ENCODE measurements at regions not wholly inside any gene's neighbourhood (a gene's known extent, or its start where the extent isn't known, plus 50 kb on each side); places are given as distances from the start of the nearest gene placed in this dataset.

GRCh38 chr1:238861342-238862066 lies 524.9 kb upstream of the CHRM3 start:
- DNase-seq (ENCODE audit: low read depth, low spot score): no peak
- no peak overlapping the region for H3K9ac ChIP-seq (ENCODE audit: insufficient read length)
- no peak overlapping the region for H3K4me3 ChIP-seq
- H3K27ac ChIP-seq: no peak overlapping the region
- TF ChIP-seq EZH2 (IDR thresholded peaks at IDR 0.05): no peak
- no peak for TF ChIP-seq POLR2AphosphoS5 (IDR thresholded peaks at IDR 0.05; ENCODE audit: borderline replicate concordance, low read depth, low read length)
- no peak for TF ChIP-seq FOXP2 (optimal IDR thresholded peaks at IDR 0.05; ENCODE audit: control extremely low read depth, extremely low read length, insufficient read depth)
- H3K36me3 ChIP-seq (ENCODE audit: insufficient read depth, low read length): no peaks in the 10 kb centered on the region
- H3K9me3 ChIP-seq (ENCODE audit: low read depth, low read length): no peaks in the 10 kb centered on the region

DNA sequence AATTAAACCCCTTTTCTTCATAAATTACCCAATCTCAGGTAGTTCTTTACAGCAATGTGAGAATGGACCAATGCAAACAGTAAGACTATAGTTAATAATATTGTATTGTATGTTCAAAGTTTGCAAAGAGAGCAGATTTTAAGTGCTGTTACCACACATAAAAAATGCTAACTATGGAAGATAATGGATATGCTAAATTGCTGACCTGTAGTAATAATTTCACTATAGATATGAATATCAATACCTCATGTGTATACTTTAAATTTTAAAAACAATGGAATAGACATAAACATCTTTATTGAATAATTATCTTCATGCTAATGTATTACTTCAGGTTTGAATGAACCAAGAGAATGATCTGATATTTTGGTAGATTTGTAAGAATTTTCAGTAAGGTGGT lies 552.4 kb upstream of the CHRM3 start:
- Histone ChIP-seq H3K9ac (ENCODE audit: insufficient read length) (no peak overlapping the region), H3K9me3 (ENCODE audit: low read depth, low read length) (no peaks in the 10 kb centered on the region), H3K27ac (no peak overlapping the region)

GRCh38 chr1:238832106-238832505 lies 554.3 kb upstream of the CHRM3 start:
- H3K27ac ChIP-seq: no peak overlapping the region
- TF ChIP-seq POLR2AphosphoS5 (IDR thresholded peaks at IDR 0.05; ENCODE audit: borderline replicate concordance, low read depth, low read length) (no peak), EZH2 (IDR thresholded peaks at IDR 0.05) (no peak)
- DNase-seq (ENCODE audit: low read depth, low spot score): no peak
- H3K9ac ChIP-seq (ENCODE audit: insufficient read length): no peak overlapping the region
- H3K4me3 ChIP-seq: no peak overlapping the region
- no peaks in the 10 kb centered on the region for H3K36me3 ChIP-seq (ENCODE audit: insufficient read depth, low read length)
- no peaks in the 10 kb centered on the region for H3K9me3 ChIP-seq (ENCODE audit: low read depth, low read length)

More for the DNA sequence above, 552.4 kb upstream of the CHRM3 start:
- TF ChIP-seq FOXP2 (optimal IDR thresholded peaks at IDR 0.05; ENCODE audit: control extremely low read depth, extremely low read length, insufficient read depth) (no peak), EZH2 (IDR thresholded peaks at IDR 0.05) (no peak), POLR2AphosphoS5 (IDR thresholded peaks at IDR 0.05; ENCODE audit: borderline replicate concordance, low read depth, low read length) (no peak)
- no peak for DNase-seq (ENCODE audit: low read depth, low spot score)
- no peaks in the 10 kb centered on the region for H3K36me3 ChIP-seq (ENCODE audit: insufficient read depth, low read length)
- H3K4me3 ChIP-seq: no peak overlapping the region

DNA sequence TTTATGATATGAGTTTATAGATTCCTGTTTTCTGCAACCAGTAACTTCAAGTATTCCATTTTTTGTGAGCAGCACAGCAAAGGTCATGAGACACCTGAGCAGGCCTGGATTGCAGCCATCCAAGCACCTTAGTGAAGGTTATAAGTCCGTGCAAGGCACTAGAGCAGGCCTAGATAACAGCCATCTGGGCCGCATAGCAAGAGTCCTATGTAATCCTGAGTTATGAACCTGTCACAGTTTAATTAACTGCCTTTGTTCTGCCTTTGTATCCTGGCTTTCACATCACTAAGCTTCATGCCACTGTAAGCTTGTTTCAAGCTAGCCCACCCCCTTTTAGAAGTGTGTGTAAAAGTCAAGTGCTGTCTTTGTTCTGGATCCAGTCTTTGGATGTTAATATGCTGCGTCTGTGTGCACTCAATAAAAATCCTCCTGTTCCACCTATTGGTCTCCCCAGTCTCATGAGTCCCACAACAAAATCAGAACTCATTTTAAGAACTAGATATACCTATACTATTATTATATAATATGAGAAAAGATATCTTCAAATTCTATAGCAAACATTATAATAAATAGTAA lies 556.2 kb upstream of the CHRM3 start:
- no peak overlapping the region for H3K9ac ChIP-seq (ENCODE audit: insufficient read length)
- H3K9me3 ChIP-seq (ENCODE audit: low read depth, low read length): no peaks in the 10 kb centered on the region
- TF ChIP-seq EZH2 (IDR thresholded peaks at IDR 0.05) (no peak), POLR2AphosphoS5 (IDR thresholded peaks at IDR 0.05; ENCODE audit: borderline replicate concordance, low read depth, low read length) (no peak), FOXP2 (optimal IDR thresholded peaks at IDR 0.05; ENCODE audit: control extremely low read depth, extremely low read length, insufficient read depth) (no peak)
- H3K4me3 ChIP-seq: no peak overlapping the region
- no peak overlapping the region for H3K27ac ChIP-seq
- H3K36me3 ChIP-seq (ENCODE audit: insufficient read depth, low read length): no peaks in the 10 kb centered on the region
- DNase-seq (ENCODE audit: low read depth, low spot score): no peak

GRCh38 chr1:238826891-238827290 lies 559.5 kb upstream of the CHRM3 start:
- DNase-seq (ENCODE audit: low read depth, low spot score): no peak
- Histone ChIP-seq H3K4me3 (no peak overlapping the region), H3K36me3 (ENCODE audit: insufficient read depth, low read length) (no peaks in the 10 kb centered on the region), H3K9me3 (ENCODE audit: low read depth, low read length) (no peaks in the 10 kb centered on the region), H3K9ac (ENCODE audit: insufficient read length) (no peak overlapping the region), H3K27ac (no peak overlapping the region)
- no peak for TF ChIP-seq POLR2AphosphoS5 (IDR thresholded peaks at IDR 0.05; ENCODE audit: borderline replicate concordance, low read depth, low read length)
- TF ChIP-seq FOXP2 (optimal IDR thresholded peaks at IDR 0.05; ENCODE audit: control extremely low read depth, extremely low read length, insufficient read depth): no peak
- TF ChIP-seq EZH2 (IDR thresholded peaks at IDR 0.05): no peak

GRCh38 chr1:238823416-238823815 lies 563.0 kb upstream of the CHRM3 start:
- Histone ChIP-seq H3K36me3 (ENCODE audit: insufficient read depth, low read length) (no peaks in the 10 kb centered on the region), H3K9ac (ENCODE audit: insufficient read length) (no peak overlapping the region), H3K27ac (no peak overlapping the region), H3K4me3 (no peak overlapping the region), H3K9me3 (ENCODE audit: low read depth, low read length) (no peaks in the 10 kb centered on the region)
- no peak for TF ChIP-seq EZH2 (IDR thresholded peaks at IDR 0.05)
- TF ChIP-seq POLR2AphosphoS5 (IDR thresholded peaks at IDR 0.05; ENCODE audit: borderline replicate concordance, low read depth, low read length): no peak
- no peak for TF ChIP-seq FOXP2 (optimal IDR thresholded peaks at IDR 0.05; ENCODE audit: control extremely low read depth, extremely low read length, insufficient read depth)
- DNase-seq (ENCODE audit: low read depth, low spot score): no peak

- no peak for DNase-seq (ENCODE audit: low read depth, low spot score)
- TF ChIP-seq EZH2 (IDR thresholded peaks at IDR 0.05) (no peak), POLR2AphosphoS5 (IDR thresholded peaks at IDR 0.05; ENCODE audit: borderline replicate concordance, low read depth, low read length) (no peak), FOXP2 (optimal IDR thresholded peaks at IDR 0.05; ENCODE audit: control extremely low read depth, extremely low read length, insufficient read depth) (no peak)
- Histone ChIP-seq H3K4me3 (no peak overlapping the region), H3K27ac (0 out of 2 replicates have a peak overlapping the region, but pooled peaks have one; percentile 17), H3K9me3 (ENCODE audit: low read depth, low read length) (no peaks in the 10 kb centered on the region), H3K9ac (ENCODE audit: insufficient read length) (no peak overlapping the region), H3K36me3 (ENCODE audit: insufficient read depth, low read length) (no peaks in the 10 kb centered on the region)
Measured at GRCh38 chr1:238811211-238811879, 575.0 kb upstream of the CHRM3 start.

DNA sequence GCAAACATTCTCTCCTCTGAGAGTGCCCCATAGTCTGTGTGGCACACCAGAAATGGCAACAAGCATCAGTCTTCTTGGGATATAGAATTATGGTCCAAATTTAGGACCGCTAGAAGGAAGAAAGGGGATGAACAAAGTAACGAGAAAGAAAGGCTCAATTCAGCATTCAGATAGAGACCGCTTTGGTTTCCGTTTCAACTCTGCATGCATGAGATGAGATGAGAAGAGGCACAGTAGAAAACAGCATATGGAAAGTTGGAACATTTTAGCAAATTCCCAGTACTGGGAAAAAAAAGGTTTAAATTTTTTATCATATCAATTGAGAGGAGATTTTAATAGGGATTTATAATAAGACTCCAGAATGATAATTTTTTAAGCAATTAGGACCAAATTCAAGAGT lies 595.5 kb upstream of the CHRM3 start:
- TF ChIP-seq EZH2 (IDR thresholded peaks at IDR 0.05) (no peak), POLR2AphosphoS5 (IDR thresholded peaks at IDR 0.05; ENCODE audit: borderline replicate concordance, low read depth, low read length) (no peak), FOXP2 (optimal IDR thresholded peaks at IDR 0.05; ENCODE audit: control extremely low read depth, extremely low read length, insufficient read depth) (no peak)

More for the DNA sequence above, 595.5 kb upstream of the CHRM3 start:
- Histone ChIP-seq H3K36me3 (ENCODE audit: insufficient read depth, low read length) (no peaks in the 10 kb centered on the region), H3K9ac (ENCODE audit: insufficient read length) (no peak overlapping the region), H3K4me3 (no peak overlapping the region), H3K27ac (no peak overlapping the region), H3K9me3 (ENCODE audit: low read depth, low read length) (no peaks in the 10 kb centered on the region)
- DNase-seq (ENCODE audit: low read depth, low spot score): no peak

Measured in SK-N-MC (cell line).